Renal cortex interstitium (tissue), 11 donors: ENCODE measurements at regions not wholly inside any gene's neighbourhood (a gene's known extent, or its start where the extent isn't known, plus 50 kb on each side); places are given as distances from the start of the nearest gene placed in this dataset.
"Not testable (repeated sequence)": the region's sequence is repeated elsewhere in the genome, so short reads cannot be mapped to it uniquely, and the experiment has no call there.

Experiments used
- DNase-seq, 11 donors: peaks; one replicate each; pipeline ENCODE4 v3.0.0-alpha.2; 2013; ENCODE audit warnings: low read depth in 9 of 11, low spot score in 4 of 11; ENCODE audit errors: extremely low read depth in 1 of 11

DNA sequence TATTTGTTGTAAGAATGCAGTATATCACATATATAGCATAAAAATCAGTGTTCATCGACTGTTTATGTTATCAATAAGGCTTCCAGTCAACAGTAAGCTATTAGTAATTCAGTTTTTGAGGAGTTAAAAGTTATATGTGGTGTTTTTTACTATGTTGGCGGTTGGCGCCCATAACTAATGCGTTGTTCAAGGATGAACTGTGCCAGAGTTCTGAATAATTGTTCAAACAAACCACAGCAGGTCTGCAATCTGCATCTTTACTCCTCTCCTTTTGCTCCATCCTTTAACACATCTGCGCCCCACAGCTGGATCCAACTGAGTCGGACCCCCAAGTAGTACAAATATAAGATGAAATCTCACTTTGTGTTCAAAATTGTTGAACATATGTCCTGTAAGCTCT lies 836.1 kb downstream of the LTN1 start:
- DNase-seq = no peak

DNA sequence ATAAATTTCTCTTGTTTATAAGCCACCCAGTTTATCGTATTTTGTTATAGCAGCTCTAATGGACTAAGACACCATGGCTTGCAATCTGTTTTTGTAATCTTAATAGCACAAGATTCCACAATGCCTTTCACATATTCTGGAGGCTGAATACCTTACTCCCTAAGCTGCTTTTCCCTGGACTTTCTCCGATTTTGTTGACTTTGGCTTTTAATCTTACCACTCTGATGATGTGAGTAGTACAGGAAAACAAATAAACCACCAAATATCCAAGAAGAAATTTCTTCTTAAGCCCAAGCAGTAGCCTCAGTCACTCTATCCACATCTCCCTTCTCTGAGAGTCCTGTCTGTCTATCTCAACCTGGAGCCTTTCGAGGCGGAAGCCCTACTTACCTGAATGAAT lies 838.6 kb downstream of the LTN1 start:
- no peak for DNase-seq

DNA sequence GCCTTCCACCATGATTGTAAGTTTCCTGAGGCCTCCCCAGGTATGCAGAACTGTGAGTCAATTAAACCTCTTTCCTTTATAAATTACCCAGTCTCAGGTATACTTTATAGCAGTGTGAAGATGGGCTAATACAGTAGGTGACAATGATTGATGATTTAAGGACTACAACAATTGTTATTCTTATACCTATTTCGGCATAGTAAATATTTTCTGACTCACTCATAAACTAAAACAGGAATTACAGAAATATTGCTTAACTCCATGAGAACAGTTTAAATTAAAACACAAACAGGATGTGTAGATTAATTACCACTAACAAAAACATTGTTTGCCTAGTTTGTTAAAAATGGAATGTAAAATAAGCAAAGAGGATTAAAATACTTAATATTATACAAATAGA lies 839.9 kb downstream of the LTN1 start:
- DNase-seq = no peak

DNA sequence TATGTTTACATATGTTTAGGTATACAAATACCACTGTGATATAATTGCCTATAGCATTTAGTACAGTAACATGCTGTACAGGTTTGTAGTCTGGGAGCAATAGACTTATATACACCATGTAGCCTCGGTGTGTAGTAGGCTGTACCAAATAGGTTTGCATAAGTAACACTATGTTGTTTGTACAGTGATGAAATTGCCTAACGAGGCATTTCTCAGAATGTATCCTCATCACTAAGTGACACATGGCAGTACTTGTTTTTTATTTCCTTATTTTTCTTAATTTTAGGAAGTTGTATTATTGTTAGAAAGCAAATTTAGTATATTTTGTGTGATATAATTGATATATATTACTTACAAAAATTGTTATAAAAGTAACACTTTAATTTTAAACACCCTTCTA lies 840.9 kb downstream of the LTN1 start:
- no peak for DNase-seq

DNA sequence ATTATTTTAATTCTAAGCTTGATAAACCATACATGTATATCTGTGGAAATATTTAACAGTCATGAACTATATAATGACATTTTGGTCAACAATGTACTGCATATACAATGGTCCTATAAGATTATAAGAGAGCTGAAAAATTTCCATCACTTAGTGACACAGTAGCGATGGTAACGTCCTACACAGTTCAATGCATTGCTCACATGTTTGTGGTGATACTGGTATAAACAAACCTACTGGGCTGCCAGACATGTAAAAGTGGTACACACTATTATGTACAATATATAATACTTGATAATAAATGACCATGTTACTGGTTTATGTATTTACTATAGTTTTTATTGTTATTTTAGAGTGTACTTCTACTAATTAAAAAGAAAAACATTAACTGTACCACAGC lies 841.9 kb downstream of the LTN1 start:
- no peak for DNase-seq

DNA sequence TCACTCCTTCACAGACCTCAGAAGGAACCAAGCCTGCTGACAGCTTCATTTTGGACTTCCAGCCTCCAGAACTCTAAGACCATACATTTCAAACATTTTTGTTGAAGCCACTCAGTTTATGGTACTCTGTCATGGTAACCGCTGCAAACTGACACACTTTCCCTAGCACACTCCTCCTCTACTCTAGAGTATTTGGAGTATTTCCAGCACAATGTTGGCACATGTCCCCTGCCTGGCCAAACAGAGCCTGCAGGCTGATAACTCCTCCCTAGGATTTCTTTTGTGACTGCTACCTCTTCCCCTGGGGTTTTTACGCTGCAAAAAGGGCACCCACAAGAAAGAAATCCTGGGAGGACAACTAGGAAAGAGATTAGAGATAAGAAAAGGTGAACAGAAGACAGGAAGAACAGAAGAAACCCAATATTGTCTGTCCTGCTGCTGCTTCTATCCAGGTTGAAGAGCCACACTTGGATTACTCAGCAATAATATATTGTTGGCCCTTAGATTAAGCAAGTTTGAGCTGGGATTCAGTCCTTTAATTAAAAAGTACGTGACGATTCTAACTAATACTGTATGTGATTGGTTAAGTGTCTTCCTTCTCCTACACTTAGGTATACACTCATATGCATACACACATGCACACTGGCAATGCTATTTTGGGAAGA lies 844.1 kb downstream of the LTN1 start:
- no peak for DNase-seq

DNA sequence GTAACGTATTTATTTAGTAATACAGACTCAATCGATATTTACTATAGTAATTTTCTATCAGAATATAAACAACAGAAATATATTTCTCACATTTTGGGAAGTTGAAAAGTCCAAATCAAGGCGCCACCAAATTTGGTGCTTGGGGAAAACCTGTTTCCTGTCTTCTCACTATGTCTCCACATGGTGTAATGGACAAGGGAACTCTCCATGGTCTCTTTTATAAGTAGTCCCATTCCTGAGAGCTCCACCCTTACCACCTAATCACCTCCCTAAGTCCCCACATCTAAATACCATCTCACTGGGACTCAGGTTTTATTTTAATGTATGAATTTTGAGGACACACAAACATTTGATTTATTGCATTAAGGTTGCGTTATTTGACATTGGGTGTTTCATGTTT lies 848.0 kb downstream of the LTN1 start:
- no peak for DNase-seq

DNA sequence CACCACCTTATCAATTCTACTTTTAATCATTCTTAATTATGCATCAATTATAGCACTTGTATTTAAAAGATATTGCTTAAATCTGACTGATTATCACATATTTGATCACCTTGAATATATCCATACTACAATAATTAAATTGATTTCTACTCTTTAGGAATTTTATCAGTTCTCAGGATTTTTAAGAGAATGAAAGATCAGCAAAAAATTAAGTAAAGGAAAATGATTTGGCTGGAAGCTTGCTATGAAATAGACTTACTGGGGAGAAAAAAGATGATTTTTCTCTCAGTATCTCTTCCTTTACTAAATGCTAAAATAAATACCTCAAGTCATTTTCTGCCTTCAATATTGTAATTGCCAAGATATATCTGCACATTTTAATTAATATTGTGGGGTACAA lies 848.6 kb downstream of the LTN1 start:
- no peak for DNase-seq

DNA sequence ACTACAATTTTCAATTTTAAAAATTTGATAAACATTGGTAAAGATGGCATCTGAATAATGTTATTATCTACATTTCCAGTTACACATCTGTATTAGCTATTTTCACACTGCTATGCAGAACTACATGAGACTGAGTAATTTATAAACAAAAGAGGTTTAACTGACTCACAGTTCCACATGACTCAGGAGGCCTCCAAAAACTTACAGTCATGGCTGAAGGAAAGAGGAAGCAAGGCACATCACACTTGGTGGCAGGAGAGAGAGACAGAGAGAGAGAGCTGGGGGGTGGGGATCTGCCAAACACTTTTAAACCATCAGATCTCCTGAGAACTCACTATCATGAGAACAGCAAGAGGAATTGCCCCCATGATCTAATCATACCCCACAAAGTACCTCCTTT lies 850.0 kb downstream of the LTN1 start:
- DNase-seq = no peak

DNA sequence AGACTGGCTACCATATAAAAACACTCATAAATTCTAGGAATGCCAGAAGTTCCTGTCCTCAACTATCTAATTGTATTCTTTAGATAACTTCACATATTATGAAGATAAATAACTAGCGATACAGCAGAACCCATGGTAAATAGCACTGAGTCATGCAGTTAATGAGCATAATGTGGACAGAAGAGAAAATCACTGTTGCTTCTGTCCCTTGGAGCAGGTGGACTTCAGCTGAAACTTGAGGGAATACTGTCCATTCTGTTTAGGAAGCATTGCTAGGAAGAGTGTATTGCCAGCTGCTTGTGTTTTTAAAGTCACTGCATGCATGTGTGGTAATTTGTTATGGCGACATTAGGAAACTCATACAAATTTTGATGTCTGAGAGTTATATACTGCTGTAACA lies 854.4 kb downstream of the LTN1 start:
- DNase-seq = no peak

DNA sequence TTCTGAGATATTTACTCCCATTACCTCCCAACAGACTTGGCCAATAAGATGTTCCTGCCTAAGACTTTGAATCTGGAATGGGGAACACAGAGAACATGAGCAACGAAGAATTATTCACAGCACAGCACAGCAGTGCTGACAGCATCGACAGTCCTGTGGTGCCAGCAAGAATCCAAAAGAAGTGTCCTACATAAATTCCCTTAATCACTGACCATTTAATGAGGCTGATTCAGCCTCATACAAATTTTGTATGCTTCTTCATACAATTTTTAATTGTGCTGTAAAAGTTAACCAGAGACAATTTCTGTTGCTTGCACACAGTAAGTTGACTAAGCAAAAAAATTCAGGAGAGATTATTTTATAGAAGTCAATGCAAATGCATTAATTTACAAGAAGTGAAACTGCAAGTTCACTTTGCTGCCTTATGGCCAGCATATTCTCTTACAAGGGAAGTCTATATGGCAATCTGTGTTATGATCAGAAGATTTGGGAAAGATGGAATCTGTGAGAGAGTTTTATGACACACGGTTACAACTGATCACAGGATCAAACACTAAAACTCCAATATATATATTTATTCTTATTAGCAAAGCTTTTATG lies 855.9 kb downstream of the LTN1 start:
- no peak for DNase-seq

DNA sequence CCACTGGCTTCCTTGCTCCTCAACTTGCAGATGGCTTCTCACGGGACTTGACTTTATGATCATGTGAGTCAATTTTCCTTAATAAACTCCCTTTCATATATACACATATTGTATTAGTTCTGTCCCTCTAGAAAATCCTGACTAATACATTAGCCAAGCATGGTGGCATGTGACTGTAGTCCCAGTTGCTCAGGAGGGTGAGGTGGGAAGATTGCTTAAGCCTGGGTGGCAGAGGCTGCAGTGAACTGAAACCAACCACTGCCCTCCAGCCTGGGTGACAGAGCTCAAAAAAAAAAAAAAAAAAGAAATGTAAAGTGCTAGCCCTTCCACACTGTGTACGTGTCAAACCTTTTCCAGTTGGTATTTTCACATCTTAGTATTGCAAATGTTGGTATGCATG lies 857.0 kb downstream of the LTN1 start:
- no peak for DNase-seq

DNA sequence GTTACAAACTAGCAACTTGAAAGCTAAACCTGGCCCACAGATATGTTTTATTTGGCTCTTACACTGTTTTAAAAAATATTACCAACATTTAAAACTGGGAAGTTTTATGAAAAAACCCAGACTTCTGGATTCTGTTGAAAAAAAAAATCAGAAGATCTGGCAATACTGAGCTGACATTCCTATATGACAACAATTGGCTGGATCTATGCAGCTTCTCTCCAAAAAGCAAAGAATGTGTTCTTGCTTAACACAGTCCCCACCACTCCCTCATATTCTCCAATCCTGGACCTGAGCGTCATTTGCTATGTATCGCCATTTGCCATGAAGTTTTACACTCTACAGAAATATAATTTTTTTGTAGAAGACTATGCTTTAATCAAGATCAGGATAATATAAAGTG lies 859.6 kb downstream of the LTN1 start:
- DNase-seq = no peak

DNA sequence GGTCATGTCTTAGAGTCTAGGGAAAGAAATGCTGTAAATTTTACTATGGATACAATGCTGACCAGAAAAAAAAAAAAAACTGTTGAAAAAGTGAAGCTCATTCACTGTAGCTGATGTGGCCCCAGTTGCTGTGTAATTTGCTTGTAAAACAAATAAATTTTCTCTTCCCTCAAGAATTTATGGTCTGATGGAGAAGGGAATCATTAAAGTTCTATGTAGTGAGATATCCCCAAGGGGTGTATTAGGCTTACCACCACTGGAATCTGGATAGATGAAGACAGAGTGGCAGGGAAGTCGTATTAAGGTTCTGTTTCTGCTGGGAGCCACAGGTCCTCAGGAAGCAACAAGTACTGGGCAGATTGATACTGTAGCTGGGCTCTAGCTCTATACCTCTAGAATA lies 860.0 kb downstream of the LTN1 start:
- DNase-seq = no peak

DNA sequence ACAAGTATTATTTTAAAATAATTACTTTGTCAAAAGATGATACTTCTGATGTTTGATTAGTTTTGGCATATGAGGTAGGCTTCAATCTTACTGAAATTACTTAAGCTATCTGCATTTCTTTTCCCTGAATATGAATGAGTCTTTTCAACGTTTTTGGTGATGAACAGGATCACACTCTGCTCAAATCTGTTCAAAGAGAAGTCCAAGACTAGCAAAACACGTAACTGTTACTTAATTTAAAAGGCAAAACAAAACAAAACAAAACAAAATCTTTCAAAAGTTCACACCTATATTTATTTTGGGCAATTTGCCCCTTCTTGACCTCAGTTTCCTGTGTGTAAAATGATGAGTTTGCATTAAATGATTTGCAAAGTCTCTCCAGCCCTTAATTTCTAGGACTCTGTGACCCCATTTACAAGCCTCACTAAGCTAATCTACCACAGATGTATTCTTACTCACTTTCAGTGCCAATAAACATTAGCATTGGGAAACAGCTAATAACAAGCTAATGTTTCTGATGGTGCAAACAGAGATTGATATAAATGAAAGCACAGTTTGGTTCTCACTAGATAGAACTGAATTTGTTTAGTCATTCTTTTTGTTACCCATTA lies 865.4 kb downstream of the LTN1 start:
- DNase-seq = no peak

DNA sequence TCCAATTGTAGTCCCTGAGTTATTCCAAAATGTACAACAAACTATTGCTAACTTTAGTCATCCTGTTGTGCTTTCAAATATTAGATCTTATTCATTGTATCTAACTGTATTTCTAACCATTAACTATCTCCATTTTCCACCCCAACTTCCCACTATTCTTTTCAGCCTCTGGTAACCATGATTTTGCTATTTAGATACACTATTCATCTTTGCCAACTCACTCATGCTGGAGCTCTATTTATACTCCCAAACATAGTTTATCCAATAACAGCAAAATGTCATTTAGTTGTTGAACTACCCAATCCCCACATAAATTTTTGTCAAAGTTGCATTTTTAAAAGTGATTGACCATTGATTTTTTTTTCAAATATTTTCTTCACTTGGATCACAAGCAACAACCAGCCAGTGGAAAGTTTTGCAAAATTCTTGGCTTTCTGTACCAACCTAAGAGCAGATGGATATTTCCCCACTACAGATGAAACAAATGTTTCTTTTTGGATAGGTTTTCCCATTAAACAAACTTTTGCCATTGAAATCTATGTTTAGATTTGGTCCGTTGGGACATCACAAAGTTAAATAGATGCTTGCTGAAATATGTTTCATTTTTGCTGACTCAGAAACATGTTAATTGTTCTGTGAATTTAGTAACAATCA lies 866.0 kb downstream of the LTN1 start:
- no peak for DNase-seq

DNA sequence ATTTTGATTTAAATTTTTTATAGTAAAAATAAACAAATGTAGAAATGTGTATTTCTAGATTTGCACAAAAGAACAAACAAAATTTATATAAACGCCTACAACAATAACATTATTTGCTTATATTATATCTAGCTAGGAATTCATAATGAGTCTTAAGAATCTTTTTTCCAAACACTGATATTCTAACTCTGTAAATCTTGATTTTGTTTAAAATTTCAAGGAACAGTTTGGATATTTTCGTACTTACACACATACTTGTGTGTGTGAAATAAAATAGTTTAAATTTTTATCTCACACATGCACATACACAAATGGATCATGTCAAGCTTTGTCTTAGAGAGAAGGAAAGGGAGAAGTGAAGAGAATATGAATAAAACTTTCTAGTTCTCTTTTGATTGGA lies 868.1 kb downstream of the LTN1 start:
- DNase-seq = no peak

DNA sequence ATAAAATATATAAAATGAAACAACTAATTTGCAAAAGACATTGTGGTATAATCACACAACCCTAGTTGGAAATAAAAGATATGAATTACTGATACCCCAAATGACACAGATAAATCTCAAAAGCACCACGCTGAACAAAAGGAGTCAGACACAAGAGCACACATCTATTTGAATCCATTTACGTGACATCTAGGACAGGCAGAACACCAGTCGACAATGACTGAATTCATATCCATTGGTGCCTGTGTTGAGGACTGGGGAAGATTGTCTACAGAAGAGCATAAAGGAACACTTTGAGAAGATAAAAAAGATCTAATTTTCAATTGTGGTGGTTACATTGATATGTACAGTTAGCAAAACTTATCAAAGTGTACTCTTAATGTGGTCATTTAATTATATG lies 874.1 kb downstream of the LTN1 start:
- no peak for DNase-seq

DNA sequence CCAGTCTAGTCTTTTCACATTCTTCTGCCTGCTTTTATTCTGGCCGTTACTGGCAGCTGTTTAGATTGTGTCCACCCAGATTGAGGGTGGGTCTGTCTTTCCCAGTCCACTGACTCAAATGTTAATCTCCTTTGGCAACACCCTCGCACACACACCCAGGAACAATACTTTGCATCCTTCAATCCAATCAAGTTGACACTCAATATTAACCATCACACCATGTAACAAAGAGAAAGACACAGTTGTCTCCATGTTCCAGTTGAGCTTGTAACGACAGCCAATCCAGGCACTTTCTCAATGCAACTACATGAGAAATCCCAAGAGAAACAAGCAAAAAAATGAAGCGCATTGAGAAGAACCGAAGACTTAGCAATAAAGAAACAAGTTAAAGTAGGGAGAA lies 877.7 kb downstream of the LTN1 start:
- not testable (repeated sequence) for DNase-seq

DNA sequence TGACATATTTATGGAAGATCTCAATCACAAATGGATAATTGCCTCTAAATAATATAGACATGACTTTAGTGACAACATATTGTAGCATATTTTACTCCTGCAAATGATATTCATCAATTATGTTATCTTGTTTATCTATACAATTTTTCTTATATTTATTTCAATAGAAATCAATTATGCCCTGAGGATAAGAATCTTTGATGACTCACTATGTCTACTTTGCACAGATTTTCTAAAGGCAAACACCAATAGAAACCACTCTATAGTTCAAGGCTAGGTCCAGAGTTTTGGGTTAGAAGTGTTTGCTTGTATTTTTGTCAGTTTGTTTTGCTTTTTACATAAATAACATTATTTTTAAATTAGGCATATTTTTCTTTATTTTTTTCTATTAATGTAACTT lies 879.0 kb downstream of the LTN1 start:
- no peak for DNase-seq

DNA sequence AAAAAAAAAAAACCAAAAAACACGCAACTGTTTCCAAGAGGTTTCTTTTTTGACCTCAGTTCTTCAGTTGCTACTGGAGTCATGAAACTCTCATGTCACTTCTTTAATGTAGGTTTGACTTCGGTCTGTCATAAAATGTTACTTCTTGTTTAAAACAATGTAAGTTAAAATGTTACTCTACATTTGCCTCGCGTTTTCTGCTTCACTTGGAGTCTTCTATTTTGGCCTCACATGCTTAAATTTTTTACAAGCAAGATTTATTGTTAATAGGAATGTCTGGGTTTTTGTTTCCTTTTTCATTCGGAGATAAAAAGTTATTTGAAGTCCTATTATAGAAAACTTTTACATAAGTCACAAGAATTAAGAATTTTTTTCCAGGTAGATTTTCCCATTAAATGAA lies 880.2 kb downstream of the LTN1 start:
- no peak for DNase-seq
